HL-60 (cell line): ENCODE measurements at regions not wholly inside any gene's neighbourhood (a gene's known extent, or its start where the extent isn't known, plus 50 kb on each side); places are given as distances from the start of the nearest gene placed in this dataset.

Experiments used
- DNase-seq, 2 experiments: peaks; one replicate each; pipeline ENCODE4 v3.0.0-alpha.2; 2010 to 2020; ENCODE audit warnings: low read depth in 1 of 2, low spot score in 1 of 2
- H3K27ac ChIP-seq: fragments of 250-450 bp; sonication (Bioruptor Pico); replicated peaks from 2 replicates; pipeline ENCODE4 v1.5.1; 2020; ENCODE audit warnings: mild to moderate bottlenecking, moderate library complexity
- H3K27me3 ChIP-seq: fragments of 250-450 bp; sonication (Bioruptor Pico); 2 replicates; pipeline ENCODE4 v1.5.1; 2021; ENCODE audit warnings: mild to moderate bottlenecking, moderate library complexity; ENCODE audit not compliant: insufficient read depth, poor library complexity, severe bottlenecking
- H3K4me3 ChIP-seq: replicated peaks from 2 replicates; pipeline ENCODE4 v1.5.1; 2011; ENCODE audit warnings: mild to moderate bottlenecking, control low read depth, low read length; ENCODE audit not compliant: insufficient read depth
- GABPA ChIP-seq: IDR thresholded peaks from 2 replicates; pipeline ENCODE4 v1.6.1; 2012; ENCODE audit warnings: low read depth
- POLR2AphosphoS5 ChIP-seq: IDR thresholded peaks from 2 replicates; pipeline ENCODE4 v1.6.1; 2012; ENCODE audit warnings: low read depth
- SPI1 ChIP-seq: IDR thresholded peaks from 2 replicates; pipeline ENCODE4 v1.6.1; 2012; ENCODE audit warnings: low read depth, mild to moderate bottlenecking, borderline replicate concordance
- TF ChIP-seq, protein P1 (sequence below): IDR thresholded peaks from 2 replicates; pipeline ENCODE4 v1.6.1; 2012; ENCODE audit warnings: low read depth; ENCODE audit not compliant: insufficient replicate concordance
- TF ChIP-seq, protein P2 (sequence below): IDR thresholded peaks from one replicate; pipeline ENCODE4 v1.5.1; 2011; ENCODE audit warnings: low read length, control low read depth, inconsistent platforms; ENCODE audit not compliant: insufficient read depth

DNA sequence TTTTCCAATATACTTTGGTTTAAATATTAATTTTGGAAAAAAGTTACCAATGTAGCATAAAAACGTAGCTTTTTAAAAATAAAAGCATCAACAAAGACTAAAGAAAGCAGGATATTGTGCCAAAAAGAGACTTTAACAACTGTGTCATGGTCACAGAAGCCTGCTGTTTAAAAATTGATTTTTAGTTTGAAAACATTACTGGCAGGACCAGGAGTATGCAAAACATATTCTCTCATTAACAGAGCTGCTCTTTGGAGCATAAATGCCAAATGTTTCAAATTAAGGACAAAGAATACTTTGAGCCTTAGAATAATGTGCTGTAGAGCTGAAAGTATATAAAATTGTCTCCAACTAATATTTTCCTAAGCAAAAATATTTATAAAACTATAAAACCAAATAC lies 279.0 kb downstream of the ARAP2 start:
- Histone ChIP-seq H3K27me3 (no peaks in the 10 kb centered on the region), H3K27ac (no peak overlapping the region), H3K4me3 (no peak overlapping the region)
- no peak for DNase-seq
- no peak for TF ChIP-seq GABPA
- no peak for TF ChIP-seq SPI1
- TF ChIP-seq, protein P1, sequence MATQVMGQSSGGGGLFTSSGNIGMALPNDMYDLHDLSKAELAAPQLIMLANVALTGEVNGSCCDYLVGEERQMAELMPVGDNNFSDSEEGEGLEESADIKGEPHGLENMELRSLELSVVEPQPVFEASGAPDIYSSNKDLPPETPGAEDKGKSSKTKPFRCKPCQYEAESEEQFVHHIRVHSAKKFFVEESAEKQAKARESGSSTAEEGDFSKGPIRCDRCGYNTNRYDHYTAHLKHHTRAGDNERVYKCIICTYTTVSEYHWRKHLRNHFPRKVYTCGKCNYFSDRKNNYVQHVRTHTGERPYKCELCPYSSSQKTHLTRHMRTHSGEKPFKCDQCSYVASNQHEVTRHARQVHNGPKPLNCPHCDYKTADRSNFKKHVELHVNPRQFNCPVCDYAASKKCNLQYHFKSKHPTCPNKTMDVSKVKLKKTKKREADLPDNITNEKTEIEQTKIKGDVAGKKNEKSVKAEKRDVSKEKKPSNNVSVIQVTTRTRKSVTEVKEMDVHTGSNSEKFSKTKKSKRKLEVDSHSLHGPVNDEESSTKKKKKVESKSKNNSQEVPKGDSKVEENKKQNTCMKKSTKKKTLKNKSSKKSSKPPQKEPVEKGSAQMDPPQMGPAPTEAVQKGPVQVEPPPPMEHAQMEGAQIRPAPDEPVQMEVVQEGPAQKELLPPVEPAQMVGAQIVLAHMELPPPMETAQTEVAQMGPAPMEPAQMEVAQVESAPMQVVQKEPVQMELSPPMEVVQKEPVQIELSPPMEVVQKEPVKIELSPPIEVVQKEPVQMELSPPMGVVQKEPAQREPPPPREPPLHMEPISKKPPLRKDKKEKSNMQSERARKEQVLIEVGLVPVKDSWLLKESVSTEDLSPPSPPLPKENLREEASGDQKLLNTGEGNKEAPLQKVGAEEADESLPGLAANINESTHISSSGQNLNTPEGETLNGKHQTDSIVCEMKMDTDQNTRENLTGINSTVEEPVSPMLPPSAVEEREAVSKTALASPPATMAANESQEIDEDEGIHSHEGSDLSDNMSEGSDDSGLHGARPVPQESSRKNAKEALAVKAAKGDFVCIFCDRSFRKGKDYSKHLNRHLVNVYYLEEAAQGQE = no peak
- TF ChIP-seq POLR2AphosphoS5 = no peak
- TF ChIP-seq, protein P2, sequence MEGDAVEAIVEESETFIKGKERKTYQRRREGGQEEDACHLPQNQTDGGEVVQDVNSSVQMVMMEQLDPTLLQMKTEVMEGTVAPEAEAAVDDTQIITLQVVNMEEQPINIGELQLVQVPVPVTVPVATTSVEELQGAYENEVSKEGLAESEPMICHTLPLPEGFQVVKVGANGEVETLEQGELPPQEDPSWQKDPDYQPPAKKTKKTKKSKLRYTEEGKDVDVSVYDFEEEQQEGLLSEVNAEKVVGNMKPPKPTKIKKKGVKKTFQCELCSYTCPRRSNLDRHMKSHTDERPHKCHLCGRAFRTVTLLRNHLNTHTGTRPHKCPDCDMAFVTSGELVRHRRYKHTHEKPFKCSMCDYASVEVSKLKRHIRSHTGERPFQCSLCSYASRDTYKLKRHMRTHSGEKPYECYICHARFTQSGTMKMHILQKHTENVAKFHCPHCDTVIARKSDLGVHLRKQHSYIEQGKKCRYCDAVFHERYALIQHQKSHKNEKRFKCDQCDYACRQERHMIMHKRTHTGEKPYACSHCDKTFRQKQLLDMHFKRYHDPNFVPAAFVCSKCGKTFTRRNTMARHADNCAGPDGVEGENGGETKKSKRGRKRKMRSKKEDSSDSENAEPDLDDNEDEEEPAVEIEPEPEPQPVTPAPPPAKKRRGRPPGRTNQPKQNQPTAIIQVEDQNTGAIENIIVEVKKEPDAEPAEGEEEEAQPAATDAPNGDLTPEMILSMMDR = no peak

DNA sequence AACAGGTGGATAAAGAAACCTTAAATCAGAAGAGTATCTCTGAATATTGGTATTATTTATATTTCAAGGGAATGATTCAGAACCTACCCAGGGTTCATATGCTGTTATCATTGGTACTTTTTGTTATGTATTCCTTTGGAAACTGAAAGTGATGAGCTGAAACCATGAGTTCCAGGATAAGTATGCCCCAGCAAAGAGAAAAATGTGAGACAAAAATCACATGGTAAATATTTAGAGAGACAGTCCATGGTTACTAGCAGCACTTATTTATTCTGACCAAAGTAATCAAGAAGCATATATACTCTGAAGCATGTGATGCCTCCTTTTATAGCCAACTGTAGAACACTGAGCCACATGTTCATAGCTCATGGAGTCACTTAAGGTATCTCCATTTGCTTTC lies 277.7 kb downstream of the ARAP2 start:
- no peak for DNase-seq
- no peaks in the 10 kb centered on the region for H3K27me3 ChIP-seq
- no peak overlapping the region for H3K4me3 ChIP-seq
- TF ChIP-seq, protein P1 = no peak
- TF ChIP-seq GABPA (no peak), POLR2AphosphoS5 (no peak), SPI1 (no peak)
- TF ChIP-seq, protein P2 = no peak
- no peak overlapping the region for H3K27ac ChIP-seq

DNA sequence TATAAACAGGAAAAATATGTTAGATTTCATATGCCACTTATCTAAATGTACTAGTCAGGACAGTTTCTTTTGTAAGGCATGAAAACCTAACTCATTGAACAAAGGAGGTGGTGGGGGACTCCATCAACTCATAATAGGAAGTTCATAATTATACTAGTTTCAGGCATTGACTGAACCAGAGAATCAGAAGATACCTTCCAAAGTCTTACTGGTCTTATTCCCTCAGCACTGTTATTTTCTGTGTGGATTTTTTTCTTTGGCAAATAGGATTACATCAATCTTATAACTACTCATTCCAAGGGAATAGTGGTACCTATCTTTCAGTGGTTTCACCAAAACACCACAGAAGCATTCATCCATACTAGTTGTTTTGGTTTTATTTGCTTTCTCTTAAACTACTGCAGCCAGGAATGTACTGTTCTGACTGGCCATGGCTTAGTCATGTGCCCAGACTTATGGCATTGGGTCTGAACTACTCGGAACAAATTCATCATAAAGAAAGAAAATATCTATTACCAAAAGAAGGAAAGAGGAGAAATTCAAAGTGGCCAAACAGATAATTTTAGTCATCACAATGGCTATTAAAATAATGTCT lies 273.9 kb downstream of the ARAP2 start:
- no peak overlapping the region for H3K27ac ChIP-seq
- no peak overlapping the region for H3K4me3 ChIP-seq
- DNase-seq = no peak
- no peak for TF ChIP-seq GABPA
- TF ChIP-seq SPI1 = no peak
- peaks cover 2% of the 10 kb centered on the region for H3K27me3 ChIP-seq

DNA sequence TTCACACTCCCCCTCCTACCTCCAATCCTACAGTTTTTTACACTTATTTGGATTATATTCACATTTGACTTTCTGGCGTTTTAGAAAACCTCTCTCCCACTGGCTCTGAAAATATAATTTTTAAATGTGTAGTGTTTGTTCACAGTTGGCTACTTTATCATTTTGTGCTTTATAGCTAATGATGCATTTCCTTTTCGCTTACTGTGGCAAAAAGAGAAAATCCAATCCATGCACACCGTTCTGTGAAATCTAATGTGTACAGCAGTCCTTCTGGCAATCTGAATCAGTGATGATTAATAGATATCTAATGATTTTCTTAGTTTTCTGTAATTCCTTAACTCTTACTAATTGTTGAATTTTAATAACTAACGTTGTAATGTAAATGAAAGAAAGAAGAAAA lies 271.5 kb downstream of the ARAP2 start:
- no peak for DNase-seq
- H3K27me3 ChIP-seq = peaks cover 2% of the 10 kb centered on the region
- no peak overlapping the region for H3K27ac ChIP-seq
- TF ChIP-seq POLR2AphosphoS5 (no peak), SPI1 (no peak), GABPA (no peak)
- TF ChIP-seq, protein P1 = no peak
- TF ChIP-seq, protein P2 = no peak
- no peak overlapping the region for H3K4me3 ChIP-seq
